KMS-11 (cell line): ENCODE measurements at regions not wholly inside any gene's neighbourhood (a gene's known extent, or its start where the extent isn't known, plus 50 kb on each side); places are given as distances from the start of the nearest gene placed in this dataset.

Experiments used
- H2AFZ ChIP-seq: fragments of 200-600 bp; sonication (generic); 2 replicates; pipeline ENCODE4 v1.6.1; 2016; ENCODE audit warnings: antibody characterized with exemption, mixed run types, low read depth
- H3K27ac ChIP-seq: fragments of 200-600 bp; sonication (generic); 2 replicates; pipeline ENCODE4 v1.6.1; 2016; ENCODE audit warnings: mild to moderate bottlenecking, mixed run types
- H3K27me3 ChIP-seq: fragments of 200-600 bp; sonication (generic); 2 replicates; pipeline ENCODE4 v1.6.1; 2017; ENCODE audit warnings: mild to moderate bottlenecking, low read depth, mixed run types, moderate library complexity; ENCODE audit not compliant: insufficient read depth
- H3K36me3 ChIP-seq: fragments of 200-600 bp; sonication (generic); 2 replicates; pipeline ENCODE4 v1.6.1; 2017; ENCODE audit warnings: mild to moderate bottlenecking, mixed run types; ENCODE audit not compliant: insufficient read depth
- H3K4me1 ChIP-seq: fragments of 200-600 bp; sonication (generic); 2 replicates; pipeline ENCODE4 v1.6.1; 2016; ENCODE audit warnings: mild to moderate bottlenecking, low read depth, mixed run types; ENCODE audit not compliant: poor library complexity, severe bottlenecking
- H3K4me2 ChIP-seq: fragments of 200-600 bp; sonication (generic); 2 replicates; pipeline ENCODE4 v1.7.0; 2016; ENCODE audit warnings: mild to moderate bottlenecking, mixed run types
- H3K4me3 ChIP-seq: fragments of 200-600 bp; sonication (generic); IDR thresholded peaks from 2 replicates; pipeline ENCODE4 v1.6.1; 2017; ENCODE audit warnings: low read depth, low read length, mixed read lengths; ENCODE audit not compliant: insufficient read depth
- H3K79me2 ChIP-seq: fragments of 200-600 bp; sonication (generic); 2 replicates; pipeline ENCODE4 v1.6.1; 2016; ENCODE audit warnings: low read depth, mixed run types; ENCODE audit not compliant: insufficient read depth
- H3K9ac ChIP-seq: fragments of 200-600 bp; sonication (generic); 2 replicates; pipeline ENCODE4 v1.6.1; 2016; ENCODE audit warnings: mild to moderate bottlenecking, mixed run types
- H4K20me1 ChIP-seq: fragments of 200-600 bp; sonication (generic); 2 replicates; pipeline ENCODE4 v1.6.1; 2016; ENCODE audit warnings: mild to moderate bottlenecking, mixed run types; ENCODE audit not compliant: insufficient read depth
- CTCF ChIP-seq: fragments of 200-600 bp; sonication (generic); conservative IDR thresholded peaks from 2 replicates; pipeline ENCODE4 v1.6.1; 2017; ENCODE audit warnings: low read depth, mild to moderate bottlenecking, antibody characterized with exemption, low read length, moderate library complexity, mixed read lengths

GRCh38 chr5:5929291-5930020 is 448.9 kb downstream of the MED10 start:
- H3K79me2 ChIP-seq = no peaks in the 10 kb centered on the region
- no peaks in the 10 kb centered on the region for H3K4me1 ChIP-seq
- TF ChIP-seq CTCF = no peak
- H3K27me3 ChIP-seq = no peaks in the 10 kb centered on the region
- no peak overlapping the region for H3K9ac ChIP-seq
- no peak overlapping the region for H3K27ac ChIP-seq
- H3K36me3 ChIP-seq = no peaks in the 10 kb centered on the region
- H3K4me3 ChIP-seq = no peak overlapping the region
- no peaks in the 10 kb centered on the region for H4K20me1 ChIP-seq
- no peak overlapping the region for H3K4me2 ChIP-seq
- H2AFZ ChIP-seq = no peak overlapping the region

DNA sequence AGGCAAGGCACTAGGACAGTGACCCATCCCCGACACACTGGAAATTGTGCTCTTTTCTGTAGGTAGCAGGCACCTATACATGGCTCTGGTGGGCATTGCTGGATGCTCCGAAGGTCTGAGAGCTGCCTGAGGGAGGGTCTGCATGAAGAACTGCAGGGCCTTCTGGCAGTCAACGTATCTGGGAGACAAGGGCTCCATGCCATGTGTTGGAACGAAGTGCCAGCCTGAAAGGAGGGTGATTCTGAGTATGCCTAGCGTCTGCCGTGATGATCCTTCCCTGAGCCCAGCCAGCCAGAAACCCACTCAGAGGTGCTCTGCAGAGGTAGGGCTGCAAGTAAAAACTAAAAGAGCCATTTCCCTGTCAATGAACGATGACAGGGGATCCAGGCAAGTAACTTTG is 453.2 kb downstream of the MED10 start:
- H3K27ac ChIP-seq = no peak overlapping the region
- no peaks in the 10 kb centered on the region for H3K36me3 ChIP-seq
- no peaks in the 10 kb centered on the region for H4K20me1 ChIP-seq
- H3K4me2 ChIP-seq = no peak overlapping the region
- TF ChIP-seq CTCF = no peak
- no peaks in the 10 kb centered on the region for H3K27me3 ChIP-seq
- H3K4me1 ChIP-seq = no peaks in the 10 kb centered on the region
- H3K4me3 ChIP-seq = no peak overlapping the region
- H3K79me2 ChIP-seq = no peaks in the 10 kb centered on the region
- H2AFZ ChIP-seq = no peak overlapping the region
- H3K9ac ChIP-seq = no peak overlapping the region

GRCh38 chr5:5919411-5919810 is 458.9 kb downstream of the MED10 start:
- H3K27me3 ChIP-seq = no peaks in the 10 kb centered on the region
- H3K9ac ChIP-seq = no peak overlapping the region
- H4K20me1 ChIP-seq = no peaks in the 10 kb centered on the region
- H2AFZ ChIP-seq = no peak overlapping the region
- H3K27ac ChIP-seq = no peak overlapping the region
- no peaks in the 10 kb centered on the region for H3K79me2 ChIP-seq
- H3K4me2 ChIP-seq = no peak overlapping the region
- H3K4me1 ChIP-seq = no peaks in the 10 kb centered on the region
- TF ChIP-seq CTCF = no peak
- H3K4me3 ChIP-seq = no peak overlapping the region
- no peaks in the 10 kb centered on the region for H3K36me3 ChIP-seq

DNA sequence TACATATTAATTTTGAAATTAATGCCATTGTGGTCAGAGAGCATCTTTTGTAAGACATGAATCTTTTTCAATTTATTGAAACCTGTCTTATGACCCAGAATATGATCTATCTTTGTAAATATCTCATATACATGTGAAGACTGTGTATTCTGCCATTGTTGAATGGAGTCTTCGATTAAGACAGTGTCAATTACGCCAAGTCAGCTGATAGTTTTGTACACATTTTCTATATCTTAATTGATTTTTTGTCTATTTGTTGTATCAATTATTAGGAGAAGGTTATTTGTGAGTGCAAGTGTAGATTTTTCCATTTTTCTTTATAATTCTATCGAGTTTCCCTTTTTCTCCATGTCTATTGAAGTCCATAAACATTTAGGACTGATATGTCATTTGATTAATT is 471.6 kb downstream of the MED10 start:
- no peaks in the 10 kb centered on the region for H3K36me3 ChIP-seq
- H3K27ac ChIP-seq = no peak overlapping the region
- no peak overlapping the region for H2AFZ ChIP-seq
- H3K4me1 ChIP-seq = peaks cover 7% of the 10 kb centered on the region
- no peak overlapping the region for H3K4me3 ChIP-seq
- no peaks in the 10 kb centered on the region for H4K20me1 ChIP-seq
- no peak overlapping the region for H3K4me2 ChIP-seq
- no peaks in the 10 kb centered on the region for H3K79me2 ChIP-seq
- H3K27me3 ChIP-seq = no peaks in the 10 kb centered on the region
- no peak for TF ChIP-seq CTCF
- H3K9ac ChIP-seq = no peak overlapping the region
